H1 (cell line): ENCODE measurements at regions not wholly inside any gene's neighbourhood (a gene's known extent, or its start where the extent isn't known, plus 50 kb on each side); places are given as distances from the start of the nearest gene placed in this dataset.

Experiments used
- CTCF ChIA-PET: fragments of 300-600 bp; sonication (Branson Sonifier 250); formaldehyde crosslinking; loops from one replicate; lab custom pipeline; 2021; ENCODE audit not compliant: partially characterized antibody; lab: Charles Lee
- POLR2A ChIA-PET: fragments of 300-600 bp; sonication (Branson Sonifier 250); formaldehyde crosslinking; loops from one replicate; lab custom pipeline; 2021; ENCODE audit warnings: inconsistent platforms; ENCODE audit not compliant: partially characterized antibody; lab: Charles Lee
- DNase-seq, 2 experiments: peaks; one replicate each; pipeline versions ENCODE4 v3.0.0 to v3.0.0-alpha.2; 2010 to 2022; ENCODE audit warnings: low spot score in 2 of 2, low read depth in 1 of 2, mixed read lengths in 1 of 2
- FAIRE-seq: peaks from 2 replicates; lab custom pipeline; 2011; peaks lifted over from hg19 to GRCh38; lab: Jason Lieb, UNC
- H2AFZ ChIP-seq: 2 replicates; pipeline ENCODE4 v1.8.1; 2012; ENCODE audit warnings: low read length, inconsistent platforms
- H2AK5ac ChIP-seq: 2 replicates; pipeline ENCODE4 v1.6.1; 2013; ENCODE audit warnings: low read depth, low read length
- H2BK120ac ChIP-seq: replicated peaks from 2 replicates; pipeline ENCODE3; 2013; ENCODE audit warnings: low read depth, low read length, inconsistent platforms
- H2BK12ac ChIP-seq: 2 replicates; pipeline ENCODE4 v1.6.1; 2013; ENCODE audit warnings: low read depth, low read length
- H2BK15ac ChIP-seq: 2 replicates; pipeline ENCODE4 v1.6.1; 2013; ENCODE audit warnings: low read length
- H2BK20ac ChIP-seq: 2 replicates; pipeline ENCODE4 v1.6.1; 2013; ENCODE audit warnings: low read length
- H2BK5ac ChIP-seq: 2 replicates; pipeline ENCODE4 v1.6.1; 2013; ENCODE audit warnings: low read depth, low read length
- H3K14ac ChIP-seq: 2 replicates; pipeline ENCODE4 v1.6.1; 2013; ENCODE audit warnings: inconsistent platforms; ENCODE audit not compliant: insufficient read length
- H3K18ac ChIP-seq: 2 replicates; pipeline ENCODE4 v1.6.1; 2013; ENCODE audit warnings: low read length; ENCODE audit errors: extremely low read depth
- H3K23ac ChIP-seq: 2 replicates; pipeline ENCODE4 v1.6.1; 2013; ENCODE audit warnings: inconsistent platforms; ENCODE audit not compliant: insufficient read length
- H3K23me2 ChIP-seq: 2 replicates; pipeline ENCODE4 v1.6.1; 2013; ENCODE audit warnings: low read depth, low read length
- H3K27ac ChIP-seq: 2 replicates; pipeline ENCODE4 v1.6.1; 2011; ENCODE audit warnings: low read depth, low read length, inconsistent platforms
- H3K27me3 ChIP-seq, 4 experiments: replicated peaks in 1 of 4; 1 replicate in 1 of 4; 2 replicates in 3 of 4; pipeline versions ENCODE4 v1.6.1 to v1.8.1; 2011 to 2013; ENCODE audit warnings: low read length in 3 of 4, mild to moderate bottlenecking in 3 of 4, inconsistent platforms in 2 of 4, mixed read lengths in 2 of 4, moderate library complexity in 1 of 4; ENCODE audit not compliant: control insufficient read depth in 3 of 4, insufficient read depth in 3 of 4; ENCODE audit errors: extremely low read depth in 1 of 4
- H3K36me3 ChIP-seq, 4 experiments: 2 replicates each; pipeline versions ENCODE4 v1.6.1 to v1.8.1; 2011 to 2013; ENCODE audit warnings: mild to moderate bottlenecking in 4 of 4, low read length in 3 of 4, moderate library complexity in 2 of 4, control low read depth in 1 of 4, inconsistent platforms in 1 of 4; ENCODE audit not compliant: insufficient read depth in 4 of 4, control insufficient read depth in 2 of 4
- H3K4ac ChIP-seq: replicated peaks from 2 replicates; pipeline ENCODE3; 2013; ENCODE audit warnings: low read length, low read depth, mixed read lengths, inconsistent platforms; ENCODE audit not compliant: insufficient read length
- H3K4me1 ChIP-seq, 4 experiments: replicated peaks in 1 of 4; 1 replicate in 1 of 4; 2 replicates in 3 of 4; pipeline versions ENCODE4 v1.6.1 to v1.8.1; 2011 to 2013; ENCODE audit warnings: low read length in 3 of 4, inconsistent platforms in 2 of 4, mixed read lengths in 1 of 4; ENCODE audit not compliant: insufficient read depth in 4 of 4, control insufficient read depth in 3 of 4
- H3K4me2 ChIP-seq, 2 experiments: 2 replicates each; pipeline versions ENCODE4 v1.6.1 to v1.8.1; 2011 to 2013; ENCODE audit warnings: low read depth in 2 of 2, low read length in 2 of 2, control low read depth in 1 of 2, inconsistent platforms in 1 of 2, mild to moderate bottlenecking in 1 of 2; ENCODE audit not compliant: insufficient read depth in 1 of 2
- H3K4me3 ChIP-seq, 4 experiments: fragments of 200-600, 300-600 bp in 1 of 4; sonication (generic), shearing (Covaris generic), sonication (Bioruptor Twin) in 1 of 4; 2 replicates each; pipeline versions ENCODE4 v1.5.1 to v1.8.1; 2011 to 2016; ENCODE audit warnings: low read length in 4 of 4, low read depth in 3 of 4, control low read depth in 2 of 4, inconsistent platforms in 2 of 4, mild to moderate bottlenecking in 2 of 4, mixed read lengths in 1 of 4, moderate library complexity in 1 of 4; ENCODE audit not compliant: insufficient read depth in 2 of 4; ENCODE audit errors: extremely low read depth in 1 of 4
- H3K56ac ChIP-seq: replicated peaks from 2 replicates; pipeline ENCODE3; 2013; ENCODE audit warnings: low read depth, mild to moderate bottlenecking, mixed read lengths, low read length, inconsistent platforms; ENCODE audit not compliant: insufficient read length
- H3K79me1 ChIP-seq: 2 replicates; pipeline ENCODE4 v1.6.1; 2013; ENCODE audit warnings: low read depth, low read length, control low read depth
- H3K79me2 ChIP-seq, 2 experiments: 2 replicates each; pipeline versions ENCODE4 v1.6.1 to v1.8.1; 2012 to 2013; ENCODE audit warnings: low read length in 2 of 2, mild to moderate bottlenecking in 2 of 2, inconsistent platforms in 1 of 2; ENCODE audit not compliant: insufficient read depth in 2 of 2, control insufficient read depth in 1 of 2
- H3K9ac ChIP-seq, 4 experiments: replicated peaks in 1 of 4; 1 replicate in 1 of 4; 2 replicates in 3 of 4; pipeline versions ENCODE4 v1.6.1 to v1.8.1; 2011 to 2013; ENCODE audit warnings: low read depth in 3 of 4, low read length in 3 of 4, control low read depth in 2 of 4, mild to moderate bottlenecking in 2 of 4, moderate library complexity in 2 of 4, inconsistent platforms in 1 of 4; ENCODE audit errors: extremely low read depth in 1 of 4
- H3K9me3 ChIP-seq, 2 experiments: 2 replicates each; pipeline versions ENCODE4 v1.6.1 to v1.8.1; 2012 to 2013; ENCODE audit warnings: mild to moderate bottlenecking in 2 of 2, moderate library complexity in 2 of 2, control low read depth in 1 of 2, inconsistent platforms in 1 of 2, low read depth in 1 of 2, low read length in 1 of 2, mixed read lengths in 1 of 2; ENCODE audit not compliant: insufficient read depth in 2 of 2
- H4K20me1 ChIP-seq, 2 experiments: replicated peaks in 1 of 2; 2 replicates each; pipeline versions ENCODE3 to v1.8.1; 2011 to 2013; ENCODE audit warnings: inconsistent platforms in 2 of 2, low read length in 2 of 2, mild to moderate bottlenecking in 1 of 2; ENCODE audit not compliant: insufficient read depth in 2 of 2, control insufficient read depth in 1 of 2
- H4K5ac ChIP-seq: 2 replicates; pipeline ENCODE4 v1.6.1; 2013; ENCODE audit warnings: low read length, low read depth, mixed read lengths, inconsistent platforms; ENCODE audit not compliant: insufficient read length
- H4K8ac ChIP-seq: 2 replicates; pipeline ENCODE4 v1.8.0; 2013; ENCODE audit warnings: mild to moderate bottlenecking, moderate library complexity, low read length, inconsistent platforms; ENCODE audit not compliant: insufficient read depth; ENCODE audit errors: extremely low read depth
- H4K91ac ChIP-seq: replicated peaks from 2 replicates; pipeline ENCODE3; 2013; ENCODE audit warnings: low read length, mixed read lengths, inconsistent platforms; ENCODE audit not compliant: insufficient read length
- RAD21 ChIP-seq, 2 experiments: IDR thresholded peaks in 1 of 2; conservative IDR thresholded peaks in 1 of 2; 2 replicates each; pipeline ENCODE4 v1.6.1; 2011; ENCODE audit warnings: low read depth in 2 of 2, low read length in 2 of 2, improper control_type of control experiment in 1 of 2, inconsistent platforms in 1 of 2, mild to moderate bottlenecking in 1 of 2, moderate library complexity in 1 of 2
- SIN3A ChIP-seq, 2 experiments: IDR thresholded peaks in 1 of 2; conservative IDR thresholded peaks in 1 of 2; 2 replicates each; pipeline ENCODE4 v1.6.1; 2011 to 2012; ENCODE audit warnings: low read length in 2 of 2, improper control_type of control experiment in 1 of 2, low read depth in 1 of 2, mild to moderate bottlenecking in 1 of 2
- USF2 ChIP-seq: IDR thresholded peaks from 2 replicates; pipeline ENCODE4 v1.6.1; 2011; ENCODE audit warnings: low read length, improper control_type of control experiment
- WGBS, 2 experiments: shearing (Covaris generic) in 1 of 2; methylation state at CpG; one replicate each; pipeline versions ENCODE4 v1.1.6 to v1.1.7; 2013 to 2015; ENCODE audit warnings: low lambda C conversion rate in 2 of 2, mixed read lengths in 2 of 2, inconsistent platforms in 1 of 2, low coverage in 1 of 2, missing lambda C conversion rate in 1 of 2; ENCODE audit not compliant: insufficient replicate concordance in 2 of 2, insufficient coverage in 1 of 2, insufficient read length in 1 of 2; ENCODE audit errors: extremely low coverage in 1 of 2, missing lambda C conversion rate in 1 of 2; 5-methylcytosine and 5-hydroxymethylcytosine counted together
- TF ChIP-seq, protein P1 (sequence below), 3 experiments: IDR thresholded peaks; 1 replicate in 2 of 3; 2 replicates in 1 of 3; pipeline versions ENCODE4 v1.5.1 to v1.6.1; 2011; ENCODE audit warnings: low read length in 3 of 3, mild to moderate bottlenecking in 3 of 3, inconsistent platforms in 2 of 3, low read depth in 1 of 3, moderate library complexity in 1 of 3; ENCODE audit not compliant: insufficient read depth in 1 of 3; ENCODE audit errors: control extremely low read depth in 1 of 3

GRCh38 chr16:49183911-49184310, 97.7 kb downstream of the CBLN1 start:
- POLR2A ChIA-PET = no interaction called here
- no peak overlapping the region for H2BK12ac ChIP-seq

More at GRCh38 chr16:49183911-49184310, 97.7 kb downstream of the CBLN1 start:
- Histone ChIP-seq H3K23me2 (no peaks in the 10 kb centered on the region), H4K91ac (no peak overlapping the region), H3K23ac (no peak overlapping the region), H3K9me3 (no peaks in the 10 kb centered on the region), H3K4me3 (no peak overlapping the region), H3K27me3 (no peaks in the 10 kb centered on the region), H4K8ac (no peak overlapping the region), H3K36me3 (no peaks in the 10 kb centered on the region), H2AK5ac (no peak overlapping the region), H2BK5ac (no peak overlapping the region), H3K27ac (no peak overlapping the region), H2BK15ac (no peak overlapping the region), H4K20me1 (no peaks in the 10 kb centered on the region), H3K4me2 (no peak overlapping the region), H3K9ac (no peak overlapping the region), H3K79me2 (no peaks in the 10 kb centered on the region), H3K14ac (no peak overlapping the region), H3K4ac (no peak overlapping the region), H3K79me1 (no peaks in the 10 kb centered on the region), H4K5ac (no peak overlapping the region), H3K4me1 (peaks cover 0 to 4% (median 2%) of the 10 kb centered on the region in 4 experiments; a peak in 1 of 7 replicates), H2BK120ac (no peak overlapping the region), H3K18ac (no peak overlapping the region), H3K56ac (no peak overlapping the region), H2AFZ (no peak overlapping the region), H2BK20ac (no peak overlapping the region)
- CTCF ChIA-PET = interaction anchor here (0.7 to 3.0 kb wide), 14 partner anchors 11 to 183 kb away, joined by 3 to 15 read pairs (median 3); no protein-coding TSS in a partner anchor
- TF ChIP-seq RAD21 (IDR thresholded peaks at IDR 0.05 in 1 of 2, conservative IDR thresholded peaks at IDR 0.05 in 1 of 2; ENCODE audit: low read depth in 2 of 2, low read length in 2 of 2) = peak; percentile 79 to 87
- no peak for TF ChIP-seq USF2
- TF ChIP-seq, protein P1, sequence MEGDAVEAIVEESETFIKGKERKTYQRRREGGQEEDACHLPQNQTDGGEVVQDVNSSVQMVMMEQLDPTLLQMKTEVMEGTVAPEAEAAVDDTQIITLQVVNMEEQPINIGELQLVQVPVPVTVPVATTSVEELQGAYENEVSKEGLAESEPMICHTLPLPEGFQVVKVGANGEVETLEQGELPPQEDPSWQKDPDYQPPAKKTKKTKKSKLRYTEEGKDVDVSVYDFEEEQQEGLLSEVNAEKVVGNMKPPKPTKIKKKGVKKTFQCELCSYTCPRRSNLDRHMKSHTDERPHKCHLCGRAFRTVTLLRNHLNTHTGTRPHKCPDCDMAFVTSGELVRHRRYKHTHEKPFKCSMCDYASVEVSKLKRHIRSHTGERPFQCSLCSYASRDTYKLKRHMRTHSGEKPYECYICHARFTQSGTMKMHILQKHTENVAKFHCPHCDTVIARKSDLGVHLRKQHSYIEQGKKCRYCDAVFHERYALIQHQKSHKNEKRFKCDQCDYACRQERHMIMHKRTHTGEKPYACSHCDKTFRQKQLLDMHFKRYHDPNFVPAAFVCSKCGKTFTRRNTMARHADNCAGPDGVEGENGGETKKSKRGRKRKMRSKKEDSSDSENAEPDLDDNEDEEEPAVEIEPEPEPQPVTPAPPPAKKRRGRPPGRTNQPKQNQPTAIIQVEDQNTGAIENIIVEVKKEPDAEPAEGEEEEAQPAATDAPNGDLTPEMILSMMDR (IDR thresholded peaks at IDR 0.05; ENCODE audit: control extremely low read depth in 1 of 3, insufficient read depth in 1 of 3, low read depth in 1 of 3, low read length in 3 of 3) = peak; percentile 68 to 80 (median 77)
- TF ChIP-seq SIN3A (conservative IDR thresholded peaks at IDR 0.05 in 1 of 2, IDR thresholded peaks at IDR 0.05 in 1 of 2; ENCODE audit: low read depth in 1 of 2, low read length in 2 of 2) = no peak
- FAIRE-seq (peak; percentile 79), DNase-seq (peak; percentile 7 to 85)
- 44% methylated on average over 5 of the region's 5 CpGs; no CpG with 5 or more reads in 1 of the 2 experiments for WGBS, 2 experiments
